Astrocyte of the spinal cord (primary cell): ENCODE measurements at regions not wholly inside any gene's neighbourhood (a gene's known extent, or its start where the extent isn't known, plus 50 kb on each side); places are given as distances from the start of the nearest gene placed in this dataset.

Source experiments
- DNase-seq: peaks from one replicate; pipeline ENCODE4 v3.0.0; 2011; ENCODE audit warnings: low read depth, low spot score
- H3K4me3 ChIP-seq: 2 replicates; pipeline ENCODE4 v1.5.1; 2011; ENCODE audit warnings: low read depth, mild to moderate bottlenecking, low read length, moderate library complexity
- in situ Hi-C: cut with HindIII; loops from 2 replicates; pipeline ENCODE4 v1.10.0; 2017; ENCODE audit warnings: low sequenced_read_pairs
- TF ChIP-seq, protein P1 (sequence below): IDR thresholded peaks from 2 replicates; pipeline ENCODE4 v1.5.1; 2012; ENCODE audit warnings: low read depth, mild to moderate bottlenecking, low read length, inconsistent platforms

DNA sequence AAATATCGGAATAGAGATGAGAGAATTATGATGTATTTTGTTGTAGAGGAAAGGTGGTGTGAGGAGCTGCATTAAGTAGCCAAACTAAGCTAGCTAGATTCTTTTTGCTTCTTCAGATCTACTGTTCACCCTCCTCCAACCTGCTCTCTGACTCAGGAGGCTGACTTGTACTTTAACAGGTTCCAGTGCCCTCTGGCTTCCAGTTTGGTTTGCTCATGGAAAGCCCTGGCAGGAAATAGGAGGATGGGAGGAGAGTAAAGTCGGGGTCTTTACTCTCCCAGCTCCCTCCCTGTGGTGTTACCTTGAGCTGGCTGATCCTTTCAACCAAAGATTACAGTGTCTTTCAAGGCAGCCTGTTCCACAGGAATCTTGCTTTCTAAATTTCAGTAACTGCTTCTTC lies 277.0 kb upstream of the EDA2R start:
- no peak for DNase-seq
- in situ Hi-C loops = no loop called here
- TF ChIP-seq, protein P1, sequence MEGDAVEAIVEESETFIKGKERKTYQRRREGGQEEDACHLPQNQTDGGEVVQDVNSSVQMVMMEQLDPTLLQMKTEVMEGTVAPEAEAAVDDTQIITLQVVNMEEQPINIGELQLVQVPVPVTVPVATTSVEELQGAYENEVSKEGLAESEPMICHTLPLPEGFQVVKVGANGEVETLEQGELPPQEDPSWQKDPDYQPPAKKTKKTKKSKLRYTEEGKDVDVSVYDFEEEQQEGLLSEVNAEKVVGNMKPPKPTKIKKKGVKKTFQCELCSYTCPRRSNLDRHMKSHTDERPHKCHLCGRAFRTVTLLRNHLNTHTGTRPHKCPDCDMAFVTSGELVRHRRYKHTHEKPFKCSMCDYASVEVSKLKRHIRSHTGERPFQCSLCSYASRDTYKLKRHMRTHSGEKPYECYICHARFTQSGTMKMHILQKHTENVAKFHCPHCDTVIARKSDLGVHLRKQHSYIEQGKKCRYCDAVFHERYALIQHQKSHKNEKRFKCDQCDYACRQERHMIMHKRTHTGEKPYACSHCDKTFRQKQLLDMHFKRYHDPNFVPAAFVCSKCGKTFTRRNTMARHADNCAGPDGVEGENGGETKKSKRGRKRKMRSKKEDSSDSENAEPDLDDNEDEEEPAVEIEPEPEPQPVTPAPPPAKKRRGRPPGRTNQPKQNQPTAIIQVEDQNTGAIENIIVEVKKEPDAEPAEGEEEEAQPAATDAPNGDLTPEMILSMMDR = no peak
- no peak overlapping the region for H3K4me3 ChIP-seq

DNA sequence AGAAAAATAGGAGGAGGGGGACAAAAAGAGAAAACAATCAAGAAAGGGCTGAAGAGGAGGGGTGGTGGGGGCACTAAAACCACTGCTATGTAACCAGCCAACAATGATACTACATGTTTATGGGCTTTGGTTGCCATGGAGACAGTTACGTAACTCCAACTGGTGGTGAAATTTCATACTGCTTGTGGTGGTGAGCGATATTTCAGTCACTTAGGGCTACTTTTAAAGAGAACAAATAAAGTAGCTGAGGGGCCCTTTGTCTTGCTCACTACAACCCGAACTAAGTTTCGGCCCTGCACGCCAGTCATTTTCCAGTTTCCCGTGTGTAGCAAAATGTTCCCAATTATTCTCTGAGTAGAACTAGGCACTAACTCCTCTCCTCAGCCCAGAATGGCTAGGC lies 275.2 kb upstream of the EDA2R start:
- in situ Hi-C loops = no loop called here
- DNase-seq = no peak

DNA sequence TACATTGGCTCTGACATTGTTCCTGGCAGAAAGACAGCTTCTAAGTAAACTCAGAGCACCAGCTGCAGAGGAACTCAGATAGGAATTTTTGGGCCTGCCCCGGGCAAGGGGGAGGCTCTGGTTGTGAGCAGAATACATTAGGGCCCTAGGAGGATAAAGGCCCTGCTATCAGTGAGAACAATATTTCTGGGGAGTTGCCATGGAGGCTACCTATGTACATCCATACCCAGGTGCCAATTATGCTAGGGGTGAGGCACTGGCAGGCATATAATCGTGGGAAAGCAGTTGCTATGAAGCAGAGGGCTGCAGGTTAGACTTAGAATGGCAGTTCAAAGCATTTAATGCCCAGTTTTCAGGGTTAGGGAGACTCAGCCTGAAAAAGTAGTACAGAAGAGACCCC lies 273.5 kb upstream of the EDA2R start:
- no peak overlapping the region for H3K4me3 ChIP-seq
- TF ChIP-seq, protein P1 = no peak
- no peak for DNase-seq
- in situ Hi-C loops = no loop called here

More for the DNA sequence above, 275.2 kb upstream of the EDA2R start:
- H3K4me3 ChIP-seq = no peak overlapping the region
- TF ChIP-seq, protein P1 = no peak

DNA sequence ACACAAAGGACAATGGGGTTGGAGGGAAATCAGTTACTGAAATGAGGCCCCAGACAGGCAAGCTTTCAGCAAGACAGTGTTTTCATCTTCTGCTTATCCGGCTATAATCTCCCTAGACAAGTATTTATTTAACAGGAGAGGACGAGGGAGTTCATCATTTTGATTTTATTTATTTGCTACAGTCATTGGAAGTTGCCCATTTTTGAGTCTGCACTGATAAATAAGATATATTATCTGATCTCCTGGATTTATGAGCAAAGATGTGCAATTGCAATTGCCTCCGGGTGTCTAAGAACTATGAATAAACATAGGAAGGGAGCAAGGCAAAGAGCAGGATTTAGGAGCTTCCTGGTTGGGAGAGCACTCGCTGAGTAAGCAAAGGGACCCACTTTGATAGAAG lies 263.2 kb upstream of the EDA2R start:
- in situ Hi-C loops = no loop called here
- TF ChIP-seq, protein P1 = no peak
- no peak overlapping the region for H3K4me3 ChIP-seq
- DNase-seq = no peak

DNA sequence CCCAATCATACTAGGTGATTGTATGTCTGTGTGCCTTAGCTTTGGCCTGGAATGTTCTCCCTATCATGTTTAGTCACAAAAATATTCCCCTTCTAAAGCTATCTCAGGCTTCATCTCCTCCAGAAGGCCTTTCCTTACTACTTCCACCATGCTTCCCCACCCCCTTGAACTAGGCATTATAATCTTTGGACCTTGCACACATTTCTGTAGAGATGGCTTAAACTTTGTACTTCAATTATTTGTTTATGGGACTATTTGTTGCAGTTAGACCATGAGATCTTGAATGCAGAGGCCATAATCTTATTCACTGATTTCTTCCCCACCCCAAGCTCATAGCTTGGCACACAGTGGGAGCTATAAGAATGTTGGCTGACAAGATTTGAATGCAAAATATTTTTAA lies 262.0 kb upstream of the EDA2R start:
- TF ChIP-seq, protein P1 = no peak
- no peak overlapping the region for H3K4me3 ChIP-seq
- no peak for DNase-seq
- in situ Hi-C loops = no loop called here

DNA sequence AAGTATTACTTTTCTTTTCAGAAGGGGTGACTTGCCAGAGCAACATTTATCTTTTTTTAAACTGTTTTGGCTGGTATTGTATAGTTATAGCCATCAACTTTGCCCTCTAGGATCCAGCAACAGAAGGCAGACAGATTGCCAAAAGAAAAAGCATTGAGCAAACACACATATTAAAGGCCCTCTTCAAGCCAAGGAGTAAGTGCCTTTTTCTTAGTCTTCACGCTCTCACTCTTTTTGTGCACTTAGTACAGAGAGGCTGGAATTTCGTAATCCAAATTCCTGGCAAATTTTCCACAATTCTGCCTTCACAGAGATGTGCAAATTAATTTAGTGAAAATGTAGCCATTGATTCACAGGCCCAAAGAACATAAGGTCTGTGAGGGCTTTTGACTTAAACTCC lies 253.1 kb upstream of the EDA2R start:
- in situ Hi-C loops = no loop called here
- no peak overlapping the region for H3K4me3 ChIP-seq
- DNase-seq = no peak
- TF ChIP-seq, protein P1 = no peak

DNA sequence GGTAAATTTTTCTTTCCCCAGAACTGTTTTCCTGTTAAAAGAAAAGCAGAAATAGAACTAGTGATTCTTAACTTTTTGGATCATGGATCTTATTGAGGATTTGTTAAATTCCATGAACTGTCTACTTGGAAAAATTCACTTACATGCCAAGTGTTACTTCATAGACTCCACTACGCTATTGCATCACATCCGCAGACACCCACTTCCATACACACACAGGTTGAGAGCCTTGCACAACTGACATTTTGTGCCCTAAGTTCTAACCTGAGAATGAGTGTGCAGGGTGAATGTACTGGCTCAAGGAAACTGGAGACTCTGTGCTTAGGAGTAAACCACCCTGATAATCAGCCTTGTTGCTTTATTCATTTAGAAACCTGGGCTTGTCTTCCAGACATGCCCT lies 250.5 kb upstream of the EDA2R start:
- no peak overlapping the region for H3K4me3 ChIP-seq
- TF ChIP-seq, protein P1 = no peak
- no peak for DNase-seq
- in situ Hi-C loops = no loop called here
